OCI-LY3 (cell line): ENCODE measurements at regions not wholly inside any gene's neighbourhood (a gene's known extent, or its start where the extent isn't known, plus 50 kb on each side); places are given as distances from the start of the nearest gene placed in this dataset.

ENCODE experiments used
- H2AFZ ChIP-seq: fragments of 200-600, 300-600 bp; shearing (Covaris generic); 2 replicates; pipeline ENCODE4 v1.6.0; 2014; ENCODE audit warnings: antibody characterized with exemption, low read depth, low read length
- H3K27ac ChIP-seq: fragments of 200-600, 300-600 bp; sonication (generic); 2 replicates; pipeline ENCODE4 v1.5.1; 2014; ENCODE audit warnings: mild to moderate bottlenecking, low read length, moderate library complexity, mixed read lengths
- H3K27me3 ChIP-seq: fragments of 200-600, 300-600 bp; sonication (generic); 2 replicates; pipeline ENCODE4 v1.6.1; 2014; ENCODE audit warnings: low read depth, low read length, mixed read lengths
- H3K36me3 ChIP-seq: fragments of 200-600, 300-600 bp; sonication (generic); replicated peaks from 2 replicates; pipeline ENCODE3; 2014; ENCODE audit warnings: low read depth, low read length, mixed read lengths
- H3K4me1 ChIP-seq: fragments of 300-600, 200-600 bp; sonication (generic); 2 replicates; pipeline ENCODE4 v1.6.1; 2014; ENCODE audit warnings: low read length, mixed read lengths
- H3K4me2 ChIP-seq: fragments of 200-600, 300-600 bp; sonication (generic); 2 replicates; pipeline ENCODE4 v1.6.1; 2014; ENCODE audit warnings: low read length, mixed read lengths
- H3K4me3 ChIP-seq: fragments of 300-600, 200-600 bp; sonication (generic); 2 replicates; pipeline ENCODE4 v1.5.1; 2014; ENCODE audit warnings: antibody characterized with exemption, mild to moderate bottlenecking, low read length, moderate library complexity
- H3K79me2 ChIP-seq: fragments of 300-600, 200-600 bp; shearing (Covaris generic); 2 replicates; pipeline ENCODE4 v1.6.1; 2014; ENCODE audit warnings: mild to moderate bottlenecking, low read length, mixed read lengths
- H3K9ac ChIP-seq: fragments of 300-600, 200-600 bp; shearing (Covaris generic); 2 replicates; pipeline ENCODE4 v1.6.0; 2014; ENCODE audit warnings: mild to moderate bottlenecking, low read length, moderate library complexity
- H3K9me3 ChIP-seq: fragments of 200-600, 300-600 bp; shearing (Covaris generic); 2 replicates; pipeline ENCODE4 v1.6.1; 2014; ENCODE audit warnings: low read length, mixed read lengths; ENCODE audit not compliant: insufficient read depth
- H4K20me1 ChIP-seq: fragments of 200-600, 300-600 bp; sonication (generic); 2 replicates; pipeline ENCODE4 v1.6.1; 2016; ENCODE audit warnings: low read length, mixed read lengths; ENCODE audit not compliant: insufficient read depth
- EZH2phosphoT487 ChIP-seq: fragments of 200-600 bp; shearing (Covaris generic); IDR thresholded peaks from 2 replicates; pipeline ENCODE4 v1.6.1; 2018; ENCODE audit warnings: antibody characterized with exemption, mixed run types, low read depth
- TF ChIP-seq, protein P1 (sequence below): fragments of 200-600, 300-600 bp; sonication (generic); IDR thresholded peaks from 2 replicates; pipeline ENCODE4 v1.5.1; 2014; ENCODE audit warnings: antibody characterized with exemption, low read length, low read depth

DNA sequence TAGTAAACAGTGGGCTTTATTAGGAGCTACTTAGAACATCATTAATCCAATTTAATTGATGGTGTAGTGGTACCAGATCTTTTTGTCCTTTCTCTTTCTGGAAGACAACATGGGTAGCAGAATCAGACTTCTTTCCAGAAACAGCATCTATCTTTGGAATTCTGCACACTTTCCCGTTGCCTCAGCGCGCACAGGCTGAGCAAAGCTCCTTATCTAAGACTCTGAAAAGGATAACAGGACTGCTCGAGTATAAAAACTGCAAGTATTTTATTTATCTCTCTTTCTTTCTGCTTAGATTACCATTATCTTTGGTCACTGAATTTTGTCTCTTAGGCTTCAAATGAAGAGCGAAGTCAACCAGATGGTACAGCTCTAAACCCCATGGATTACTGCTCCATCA lies 191.7 kb downstream of the DHX15 start:
- Histone ChIP-seq H3K4me3 (no peak overlapping the region), H4K20me1 (no peaks in the 10 kb centered on the region), H3K4me2 (no peak overlapping the region), H3K36me3 (no peaks in the 10 kb centered on the region), H3K27ac (no peak overlapping the region), H3K4me1 (no peaks in the 10 kb centered on the region), H2AFZ (no peak overlapping the region), H3K9me3 (no peaks in the 10 kb centered on the region), H3K9ac (no peak overlapping the region), H3K79me2 (no peaks in the 10 kb centered on the region), H3K27me3 (no peaks in the 10 kb centered on the region; the same call in 1 of the 2 replicates)
- TF ChIP-seq EZH2phosphoT487 = no peak
- TF ChIP-seq, protein P1, sequence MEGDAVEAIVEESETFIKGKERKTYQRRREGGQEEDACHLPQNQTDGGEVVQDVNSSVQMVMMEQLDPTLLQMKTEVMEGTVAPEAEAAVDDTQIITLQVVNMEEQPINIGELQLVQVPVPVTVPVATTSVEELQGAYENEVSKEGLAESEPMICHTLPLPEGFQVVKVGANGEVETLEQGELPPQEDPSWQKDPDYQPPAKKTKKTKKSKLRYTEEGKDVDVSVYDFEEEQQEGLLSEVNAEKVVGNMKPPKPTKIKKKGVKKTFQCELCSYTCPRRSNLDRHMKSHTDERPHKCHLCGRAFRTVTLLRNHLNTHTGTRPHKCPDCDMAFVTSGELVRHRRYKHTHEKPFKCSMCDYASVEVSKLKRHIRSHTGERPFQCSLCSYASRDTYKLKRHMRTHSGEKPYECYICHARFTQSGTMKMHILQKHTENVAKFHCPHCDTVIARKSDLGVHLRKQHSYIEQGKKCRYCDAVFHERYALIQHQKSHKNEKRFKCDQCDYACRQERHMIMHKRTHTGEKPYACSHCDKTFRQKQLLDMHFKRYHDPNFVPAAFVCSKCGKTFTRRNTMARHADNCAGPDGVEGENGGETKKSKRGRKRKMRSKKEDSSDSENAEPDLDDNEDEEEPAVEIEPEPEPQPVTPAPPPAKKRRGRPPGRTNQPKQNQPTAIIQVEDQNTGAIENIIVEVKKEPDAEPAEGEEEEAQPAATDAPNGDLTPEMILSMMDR = no peak

DNA sequence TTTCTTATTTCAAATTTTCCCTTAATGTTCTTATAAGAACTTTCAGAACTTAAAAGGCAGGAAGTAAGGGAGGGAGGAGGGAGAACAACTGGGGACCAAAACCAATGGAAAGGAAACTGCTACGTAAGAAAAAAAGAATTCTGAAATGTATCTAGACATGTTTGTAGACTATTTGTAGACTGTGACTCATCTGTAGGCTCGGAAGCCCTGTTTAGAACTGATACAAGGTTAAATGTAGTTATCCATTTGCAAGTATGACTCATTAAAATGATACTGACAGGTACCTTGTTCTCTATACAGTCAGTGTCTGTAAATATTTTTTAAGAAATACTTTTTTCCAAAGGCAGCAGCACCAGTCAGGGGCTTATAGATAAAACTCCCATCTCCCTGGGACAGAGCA lies 202.0 kb downstream of the DHX15 start:
- Histone ChIP-seq H2AFZ (no peak overlapping the region), H3K27me3 (no peaks in the 10 kb centered on the region), H3K9me3 (no peaks in the 10 kb centered on the region), H3K79me2 (no peaks in the 10 kb centered on the region), H3K4me3 (no peak overlapping the region), H3K27ac (no peak overlapping the region), H4K20me1 (no peaks in the 10 kb centered on the region), H3K36me3 (no peaks in the 10 kb centered on the region), H3K4me1 (no peaks in the 10 kb centered on the region), H3K9ac (no peak overlapping the region), H3K4me2 (no peak overlapping the region)
- no peak for TF ChIP-seq EZH2phosphoT487

- no peaks in the 10 kb centered on the region for H3K9me3 ChIP-seq
- H3K4me3 ChIP-seq = no peak overlapping the region
These were observed 203.2 kb downstream of the DHX15 start for GRCh38 chr4:24380957-24381665.

GRCh38 chr4:24373704-24374103 lies 210.7 kb downstream of the DHX15 start:
- H3K36me3 ChIP-seq = no peaks in the 10 kb centered on the region
- H3K4me3 ChIP-seq = no peak overlapping the region
- H3K27me3 ChIP-seq = no peaks in the 10 kb centered on the region
- H3K27ac ChIP-seq = no peak overlapping the region
- no peaks in the 10 kb centered on the region for H4K20me1 ChIP-seq
- no peaks in the 10 kb centered on the region for H3K9me3 ChIP-seq
- no peak overlapping the region for H2AFZ ChIP-seq
- no peaks in the 10 kb centered on the region for H3K79me2 ChIP-seq
- H3K4me1 ChIP-seq = no peaks in the 10 kb centered on the region
- H3K9ac ChIP-seq = no peak overlapping the region
- TF ChIP-seq, protein P1 = no peak
- no peak for TF ChIP-seq EZH2phosphoT487
- H3K4me2 ChIP-seq = no peak overlapping the region

More at GRCh38 chr4:24380957-24381665, 203.2 kb downstream of the DHX15 start:
- H4K20me1 ChIP-seq = no peaks in the 10 kb centered on the region
- H3K9ac ChIP-seq = no peak overlapping the region
- H3K79me2 ChIP-seq = no peaks in the 10 kb centered on the region
- H3K27me3 ChIP-seq = no peaks in the 10 kb centered on the region
- H3K4me1 ChIP-seq = no peaks in the 10 kb centered on the region
- no peak overlapping the region for H3K4me2 ChIP-seq
- H2AFZ ChIP-seq = no peak overlapping the region
- TF ChIP-seq EZH2phosphoT487 = no peak
- no peaks in the 10 kb centered on the region for H3K36me3 ChIP-seq
- H3K27ac ChIP-seq = no peak overlapping the region

- no peak overlapping the region for H3K4me2 ChIP-seq
- H3K4me3 ChIP-seq = no peak overlapping the region
- H3K9ac ChIP-seq = no peak overlapping the region
- H3K27me3 ChIP-seq = no peaks in the 10 kb centered on the region
- H3K79me2 ChIP-seq = no peaks in the 10 kb centered on the region
- no peak for TF ChIP-seq EZH2phosphoT487
- H4K20me1 ChIP-seq = no peaks in the 10 kb centered on the region
- H2AFZ ChIP-seq = no peak overlapping the region
- H3K27ac ChIP-seq = no peak overlapping the region
- H3K4me1 ChIP-seq = no peaks in the 10 kb centered on the region
- H3K36me3 ChIP-seq = no peaks in the 10 kb centered on the region
- no peaks in the 10 kb centered on the region for H3K9me3 ChIP-seq
These were observed 211.5 kb downstream of the DHX15 start for GRCh38 chr4:24372881-24373280.
